Fibroblast of lung (primary cell): ENCODE measurements at regions not wholly inside any gene's neighbourhood (a gene's known extent, or its start where the extent isn't known, plus 50 kb on each side); places are given as distances from the start of the nearest gene placed in this dataset.

Experiments
- DNase-seq, 2 donors: peaks; one replicate each; pipeline versions ENCODE4 v3.0.0 to v3.0.0-alpha.2; 2010; ENCODE audit warnings: low read depth in 2 of 2
- H2AFZ ChIP-seq: 2 replicates; pipeline ENCODE4 v1.5.1; 2012; ENCODE audit warnings: low read length, control low read depth, inconsistent platforms
- H3K27ac ChIP-seq: 2 replicates; pipeline ENCODE4 v1.5.1; 2011; ENCODE audit warnings: low read length, control low read depth; ENCODE audit not compliant: insufficient read depth
- H3K27me3 ChIP-seq: 2 replicates; pipeline ENCODE4 v1.5.1; 2011; ENCODE audit warnings: mild to moderate bottlenecking, low read length; ENCODE audit not compliant: control insufficient read depth, insufficient read depth
- H3K36me3 ChIP-seq: 2 replicates; pipeline ENCODE4 v1.5.1; 2011; ENCODE audit warnings: low read length; ENCODE audit not compliant: control insufficient read depth, insufficient read depth
- H3K4me1 ChIP-seq: 2 replicates; pipeline ENCODE4 v1.5.1; 2011; ENCODE audit warnings: low read length; ENCODE audit not compliant: control insufficient read depth, insufficient read depth; ENCODE audit errors: extremely low read depth
- H3K4me2 ChIP-seq: 2 replicates; pipeline ENCODE4 v1.5.1; 2011; ENCODE audit warnings: low read length, control low read depth; ENCODE audit not compliant: insufficient read depth; ENCODE audit errors: extremely low read depth
- H3K4me3 ChIP-seq, 4 experiments: fragments of 200-600 bp in 1 of 4; sonication (generic) in 1 of 4; replicated peaks in 1 of 4; 2 replicates each; pipeline ENCODE4 v1.5.1; 2011 to 2016; ENCODE audit warnings: low read length in 4 of 4, low read depth in 3 of 4, mild to moderate bottlenecking in 3 of 4, control low read depth in 2 of 4, inconsistent platforms in 1 of 4, mixed read lengths in 1 of 4; ENCODE audit not compliant: insufficient read depth in 1 of 4; ENCODE audit errors: control extremely low read depth in 1 of 4
- H3K79me2 ChIP-seq: 2 replicates; pipeline ENCODE4 v1.5.1; 2012; ENCODE audit warnings: mild to moderate bottlenecking, low read length, inconsistent platforms; ENCODE audit not compliant: control insufficient read depth, insufficient read depth
- H3K9ac ChIP-seq: 2 replicates; pipeline ENCODE4 v1.5.1; 2011; ENCODE audit warnings: mild to moderate bottlenecking, low read length, control low read depth; ENCODE audit not compliant: insufficient read depth
- H3K9me3 ChIP-seq: 2 replicates; pipeline ENCODE4 v1.5.1; 2012; ENCODE audit warnings: low read depth, low read length; ENCODE audit not compliant: control insufficient read depth, insufficient read depth
- H4K20me1 ChIP-seq: 2 replicates; pipeline ENCODE4 v1.5.1; 2011; ENCODE audit warnings: low read length; ENCODE audit not compliant: control insufficient read depth, insufficient read depth; ENCODE audit errors: extremely low read depth
- CTCF ChIP-seq, 2 donors: IDR thresholded peaks in 1 of 2; conservative IDR thresholded peaks in 1 of 2; 1 replicate in 1 of 2; 2 replicates in 1 of 2; pipeline ENCODE4 v1.5.1; 2011 to 2012; ENCODE audit warnings: low read length in 2 of 2, control low read depth in 1 of 2, inconsistent platforms in 1 of 2, low read depth in 1 of 2, mild to moderate bottlenecking in 1 of 2
- EZH2 ChIP-seq: IDR thresholded peaks from 2 replicates; pipeline ENCODE4 v1.5.1; 2012; ENCODE audit warnings: low read length, control low read depth, mild to moderate bottlenecking; ENCODE audit errors: missing control alignments

- Histone ChIP-seq H4K20me1 (no peaks in the 10 kb centered on the region), H3K79me2 (no peaks in the 10 kb centered on the region), H3K36me3 (no peaks in the 10 kb centered on the region), H3K4me3 (no peak overlapping the region), H3K27ac (no peak overlapping the region), H2AFZ (no peak overlapping the region), H3K9ac (no peak overlapping the region), H3K27me3 (no peaks in the 10 kb centered on the region), H3K9me3 (no peaks in the 10 kb centered on the region), H3K4me1 (no peaks in the 10 kb centered on the region), H3K4me2 (no peak overlapping the region)
- no peak for DNase-seq
- TF ChIP-seq EZH2 (no peak), CTCF (conservative IDR thresholded peaks at IDR 0.05 in 1 of 2, IDR thresholded peaks at IDR 0.05 in 1 of 2; ENCODE audit: low read depth in 1 of 2, low read length in 2 of 2) (no peak)
Observed at GRCh38 chr7:49636400-49636799, 137.0 kb upstream of the VWC2 start.

DNA sequence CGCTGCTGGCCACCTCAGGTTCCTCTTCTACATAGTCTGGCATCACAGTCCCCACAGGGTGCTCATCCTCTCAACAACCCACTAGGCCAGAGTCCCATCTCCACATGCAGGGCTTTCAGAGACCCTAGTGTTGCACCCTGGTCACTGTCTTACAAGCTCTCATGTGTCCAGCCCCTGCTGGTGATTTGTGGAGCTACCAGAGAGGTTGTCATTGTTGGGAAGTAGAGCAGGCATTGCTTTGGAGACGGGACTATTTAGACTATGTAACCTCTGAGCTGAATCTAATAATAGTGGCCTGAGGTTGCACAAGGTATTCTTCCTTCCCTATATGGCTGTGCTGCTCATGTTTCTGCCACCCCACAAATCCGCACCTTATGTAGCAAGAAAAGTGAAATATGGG, 135.3 kb upstream of the VWC2 start:
- Histone ChIP-seq H2AFZ (no peak overlapping the region), H4K20me1 (no peaks in the 10 kb centered on the region), H3K4me1 (no peaks in the 10 kb centered on the region), H3K27ac (no peak overlapping the region), H3K36me3 (no peaks in the 10 kb centered on the region), H3K9me3 (no peaks in the 10 kb centered on the region), H3K27me3 (no peaks in the 10 kb centered on the region), H3K4me2 (no peak overlapping the region), H3K4me3 (no peak overlapping the region), H3K79me2 (no peaks in the 10 kb centered on the region), H3K9ac (no peak overlapping the region)
- no peak for TF ChIP-seq CTCF (conservative IDR thresholded peaks at IDR 0.05 in 1 of 2, IDR thresholded peaks at IDR 0.05 in 1 of 2; ENCODE audit: low read depth in 1 of 2, low read length in 2 of 2)
- no peak for TF ChIP-seq EZH2
- DNase-seq, result no peak

- no peak overlapping the region for H3K4me3 ChIP-seq
- no peaks in the 10 kb centered on the region for H4K20me1 ChIP-seq
- TF ChIP-seq CTCF (conservative IDR thresholded peaks at IDR 0.05 in 1 of 2, IDR thresholded peaks at IDR 0.05 in 1 of 2; ENCODE audit: low read depth in 1 of 2, low read length in 2 of 2), result no peak
- no peak overlapping the region for H3K4me2 ChIP-seq
- H3K79me2 ChIP-seq, result no peaks in the 10 kb centered on the region
- H3K36me3 ChIP-seq, result no peaks in the 10 kb centered on the region
- H3K27me3 ChIP-seq, result no peaks in the 10 kb centered on the region
- no peaks in the 10 kb centered on the region for H3K4me1 ChIP-seq
- DNase-seq, result no peak
- H3K27ac ChIP-seq, result no peak overlapping the region
- H3K9ac ChIP-seq, result no peak overlapping the region
- no peak overlapping the region for H2AFZ ChIP-seq
- no peaks in the 10 kb centered on the region for H3K9me3 ChIP-seq
Observed at GRCh38 chr7:49639068-49639593, 134.3 kb upstream of the VWC2 start.
